Ascending aorta (tissue), 2 donors: ENCODE measurements at regions not wholly inside any gene's neighbourhood (a gene's known extent, or its start where the extent isn't known, plus 50 kb on each side); places are given as distances from the start of the nearest gene placed in this dataset.

Source experiments
- DNase-seq, 2 donors: peaks; one replicate each; pipeline ENCODE4 v3.0.0-alpha.2; 2019; ENCODE audit warnings: low spot score in 2 of 2
- H3K27ac ChIP-seq, 2 donors: fragments of 200-600 bp; sonication (generic); one replicate each; pipeline ENCODE4 v1.5.1; 2016 to 2017; ENCODE audit warnings: mild to moderate bottlenecking in 1 of 2
- H3K27me3 ChIP-seq: fragments of 200-600 bp; sonication (generic); one replicate; pipeline ENCODE4 v1.5.1; 2017
- H3K36me3 ChIP-seq, 2 donors: fragments of 200-600 bp; sonication (generic); one replicate each; pipeline ENCODE4 v1.5.1; 2016
- H3K4me1 ChIP-seq, 2 donors: fragments of 200-600 bp; sonication (generic); one replicate each; pipeline ENCODE4 v1.5.1; 2016 to 2017; ENCODE audit warnings: mild to moderate bottlenecking in 1 of 2
- H3K4me3 ChIP-seq, 2 donors: fragments of 200-600 bp; sonication (generic); one replicate each; pipeline ENCODE4 v1.5.1; 2016 to 2017; ENCODE audit warnings: mild to moderate bottlenecking in 1 of 2
- H3K9me3 ChIP-seq, 2 donors: fragments of 200-600 bp; sonication (generic); one replicate each; pipeline ENCODE4 v1.5.1; 2016
- intact Hi-C: fragments of 100-400 bp; cut with DNase I; formaldehyde crosslinking; loops from one replicate; pipeline ENCODE4 v1.15.1; 2023
- TF ChIP-seq, protein P1 (sequence below), 3 experiments: fragments of 200-600 bp in 2 of 3; fragments of 450-650 bp in 1 of 3; sonication (generic) in 2 of 3; IDR thresholded peaks; one replicate each; pipeline ENCODE4 v1.5.1; 2016 to 2019; ENCODE audit warnings: antibody characterized with exemption in 3 of 3, mild to moderate bottlenecking in 1 of 3, moderate library complexity in 1 of 3

DNA sequence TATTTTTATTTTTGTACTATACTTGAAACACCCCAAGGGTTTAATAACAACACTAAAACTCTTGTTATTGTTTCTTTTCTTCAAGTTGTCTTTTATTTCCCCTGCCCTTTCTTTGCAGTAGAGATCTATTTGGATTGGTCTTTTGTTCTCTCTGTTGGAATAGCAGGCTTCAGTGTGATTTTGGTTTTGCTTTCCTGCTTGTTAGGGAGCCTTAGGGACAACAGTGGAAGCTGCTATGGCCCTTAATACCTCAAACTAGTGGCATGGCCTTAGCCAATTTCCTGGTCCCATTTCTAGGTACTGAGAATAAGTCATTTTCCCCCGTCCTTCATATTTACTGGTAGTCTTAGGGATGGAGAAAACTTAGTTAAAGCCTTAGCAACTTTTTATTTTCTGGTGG, 535.4 kb upstream of the NDST4 start:
- TF ChIP-seq, protein P1, sequence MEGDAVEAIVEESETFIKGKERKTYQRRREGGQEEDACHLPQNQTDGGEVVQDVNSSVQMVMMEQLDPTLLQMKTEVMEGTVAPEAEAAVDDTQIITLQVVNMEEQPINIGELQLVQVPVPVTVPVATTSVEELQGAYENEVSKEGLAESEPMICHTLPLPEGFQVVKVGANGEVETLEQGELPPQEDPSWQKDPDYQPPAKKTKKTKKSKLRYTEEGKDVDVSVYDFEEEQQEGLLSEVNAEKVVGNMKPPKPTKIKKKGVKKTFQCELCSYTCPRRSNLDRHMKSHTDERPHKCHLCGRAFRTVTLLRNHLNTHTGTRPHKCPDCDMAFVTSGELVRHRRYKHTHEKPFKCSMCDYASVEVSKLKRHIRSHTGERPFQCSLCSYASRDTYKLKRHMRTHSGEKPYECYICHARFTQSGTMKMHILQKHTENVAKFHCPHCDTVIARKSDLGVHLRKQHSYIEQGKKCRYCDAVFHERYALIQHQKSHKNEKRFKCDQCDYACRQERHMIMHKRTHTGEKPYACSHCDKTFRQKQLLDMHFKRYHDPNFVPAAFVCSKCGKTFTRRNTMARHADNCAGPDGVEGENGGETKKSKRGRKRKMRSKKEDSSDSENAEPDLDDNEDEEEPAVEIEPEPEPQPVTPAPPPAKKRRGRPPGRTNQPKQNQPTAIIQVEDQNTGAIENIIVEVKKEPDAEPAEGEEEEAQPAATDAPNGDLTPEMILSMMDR (IDR thresholded peaks at IDR 0.05) = no peak

DNA sequence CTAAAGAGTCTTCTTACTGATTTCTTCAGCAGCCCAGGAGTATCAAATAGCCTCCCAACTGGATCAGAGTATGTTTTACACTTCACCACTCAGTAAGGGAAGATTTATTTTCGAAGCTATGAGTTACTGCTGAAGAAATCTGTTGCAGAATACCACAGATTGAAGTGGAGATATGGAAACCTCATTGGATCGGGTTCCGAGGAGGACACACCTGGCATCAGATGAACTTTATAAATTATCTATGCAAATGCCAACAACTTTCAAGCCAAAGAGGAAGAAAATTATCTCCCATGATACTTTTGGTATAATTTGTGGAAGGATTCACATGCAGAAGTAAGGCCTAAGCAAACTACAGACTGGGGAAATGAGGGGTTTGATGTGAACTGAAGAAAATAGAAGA, 515.9 kb upstream of the NDST4 start:
- intact Hi-C loops = no loop called here
- no peak for DNase-seq
- Histone ChIP-seq H3K27me3 (no peaks in the 10 kb centered on the region), H3K27ac (no peak overlapping the region), H3K9me3 (no peaks in the 10 kb centered on the region), H3K36me3 (no peaks in the 10 kb centered on the region), H3K4me1 (no peaks in the 10 kb centered on the region), H3K4me3 (no peak overlapping the region)
- TF ChIP-seq, protein P1 (IDR thresholded peaks at IDR 0.05) = no peak

More for the DNA sequence above, 535.4 kb upstream of the NDST4 start:
- no peaks in the 10 kb centered on the region for H3K27me3 ChIP-seq
- no peaks in the 10 kb centered on the region for H3K4me1 ChIP-seq
- H3K27ac ChIP-seq = no peak overlapping the region
- intact Hi-C loops = no loop called here
- no peaks in the 10 kb centered on the region for H3K36me3 ChIP-seq
- no peaks in the 10 kb centered on the region for H3K9me3 ChIP-seq
- no peak overlapping the region for H3K4me3 ChIP-seq
- DNase-seq = no peak

GRCh38 chr4:115609631-115610030, 496.2 kb upstream of the NDST4 start:
- intact Hi-C loops = no loop called here
- Histone ChIP-seq H3K9me3 (no peaks in the 10 kb centered on the region), H3K4me3 (no peak overlapping the region), H3K27ac (no peak overlapping the region), H3K36me3 (no peaks in the 10 kb centered on the region), H3K27me3 (no peaks in the 10 kb centered on the region), H3K4me1 (no peaks in the 10 kb centered on the region)
- TF ChIP-seq, protein P1 (IDR thresholded peaks at IDR 0.05) = no peak
- DNase-seq = no peak

- no peaks in the 10 kb centered on the region for H3K36me3 ChIP-seq
- H3K27me3 ChIP-seq = no peaks in the 10 kb centered on the region
- TF ChIP-seq, protein P1 (IDR thresholded peaks at IDR 0.05) = no peak
- no peak overlapping the region for H3K27ac ChIP-seq
- H3K9me3 ChIP-seq = no peaks in the 10 kb centered on the region
- intact Hi-C loops = no loop called here
- no peaks in the 10 kb centered on the region for H3K4me1 ChIP-seq
- no peak overlapping the region for H3K4me3 ChIP-seq
- DNase-seq = no peak
Observed at GRCh38 chr4:115607311-115607710, 493.9 kb upstream of the NDST4 start.

DNA sequence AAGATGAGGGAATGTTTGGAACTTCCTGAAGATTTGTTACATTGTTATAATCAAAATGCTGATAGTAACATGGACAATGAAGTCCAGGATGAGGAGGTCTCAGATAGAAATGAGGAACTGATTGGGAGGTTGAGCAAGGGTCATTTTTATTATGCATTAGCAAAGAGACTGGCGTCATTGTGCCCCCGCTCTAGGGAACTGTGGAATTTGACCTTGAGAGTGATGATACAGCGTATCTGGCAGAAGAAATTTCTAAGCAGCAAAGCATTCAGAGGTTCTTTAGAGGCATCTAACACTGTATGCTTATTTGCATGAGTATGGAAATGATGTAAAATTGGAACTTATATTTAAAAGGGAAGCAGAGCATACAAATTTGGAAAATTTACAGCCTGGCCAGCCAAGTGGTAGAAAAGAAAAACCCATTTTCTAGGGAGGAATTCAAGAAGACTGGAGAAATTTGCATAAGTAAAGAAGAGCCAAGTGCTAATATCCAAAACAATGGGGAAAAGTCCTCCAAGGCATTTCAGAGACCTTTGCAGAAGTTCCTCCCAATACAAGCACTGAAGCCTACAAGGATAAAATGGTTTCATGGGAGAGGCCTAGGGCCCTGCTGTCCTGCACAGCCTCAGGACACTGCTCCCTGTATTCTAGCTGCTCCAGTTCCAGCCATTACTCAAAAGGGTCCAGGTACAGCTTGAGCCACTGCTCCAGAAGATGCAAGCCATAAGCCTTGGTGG, 483.0 kb upstream of the NDST4 start:
- H3K4me3 ChIP-seq = no peak overlapping the region
- intact Hi-C loops = no loop called here
- no peaks in the 10 kb centered on the region for H3K27me3 ChIP-seq
- H3K36me3 ChIP-seq = no peaks in the 10 kb centered on the region
- H3K9me3 ChIP-seq = peaks cover 0 to 4% of the 10 kb centered on the region in 2 donors
- DNase-seq = no peak
- no peaks in the 10 kb centered on the region for H3K4me1 ChIP-seq
- no peak overlapping the region for H3K27ac ChIP-seq
- TF ChIP-seq, protein P1 (IDR thresholded peaks at IDR 0.05) = no peak
